IPS-NIHi7 (cell line): ENCODE measurements at regions not wholly inside any gene's neighbourhood (a gene's known extent, or its start where the extent isn't known, plus 50 kb on each side); places are given as distances from the start of the nearest gene placed in this dataset.
"Not testable (repeated sequence)": the region's sequence is repeated elsewhere in the genome, so short reads cannot be mapped to it uniquely, and the experiment has no call there.

Experiments
- DNase-seq: peaks from one replicate; pipeline ENCODE4 v3.0.0; 2012; ENCODE audit warnings: mixed read lengths; ENCODE audit errors: extremely low spot score

DNA sequence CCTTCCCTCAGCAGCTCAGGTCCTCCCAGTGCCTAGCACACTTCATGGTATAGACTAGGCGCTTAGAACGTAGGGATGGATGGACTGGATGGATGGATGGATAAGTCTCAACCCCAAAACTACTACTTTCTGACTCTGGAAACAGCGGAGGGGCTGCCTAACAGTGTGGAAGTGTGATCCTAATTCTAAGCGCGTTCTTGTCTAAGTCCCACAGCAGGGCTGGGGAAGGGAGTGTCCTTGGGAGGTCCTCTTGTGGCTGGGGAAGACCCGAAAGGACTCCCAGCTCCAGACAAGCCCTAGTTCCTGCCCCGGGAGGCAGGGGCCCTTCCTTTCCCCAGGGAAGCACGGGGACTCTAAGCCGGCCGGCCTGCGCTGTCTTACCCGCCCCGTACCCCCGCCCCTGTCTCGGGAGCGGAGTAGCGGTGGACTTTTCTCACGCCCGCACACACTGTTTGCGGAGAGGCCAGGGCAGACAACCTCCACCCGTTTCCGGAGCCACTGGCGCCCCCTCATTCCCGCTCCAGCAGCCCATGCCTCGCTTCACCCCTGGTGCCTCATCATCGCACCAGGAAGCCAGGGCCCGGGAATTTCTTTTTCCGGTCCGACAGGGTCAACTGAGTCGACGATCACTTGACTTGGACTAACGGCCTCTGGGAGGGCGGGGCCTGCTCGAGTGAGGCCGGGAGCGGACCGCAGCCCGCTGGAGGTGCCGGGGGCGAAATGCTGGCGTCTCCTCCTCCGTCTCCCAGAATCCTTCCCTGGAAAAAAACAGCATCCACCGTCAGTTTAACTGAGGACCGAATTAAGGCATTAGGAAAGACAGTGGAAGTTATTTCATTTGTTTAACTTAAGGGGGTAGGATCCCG is 133.3 kb downstream of the TBC1D2B start:
- DNase-seq = peak; percentile 73

DNA sequence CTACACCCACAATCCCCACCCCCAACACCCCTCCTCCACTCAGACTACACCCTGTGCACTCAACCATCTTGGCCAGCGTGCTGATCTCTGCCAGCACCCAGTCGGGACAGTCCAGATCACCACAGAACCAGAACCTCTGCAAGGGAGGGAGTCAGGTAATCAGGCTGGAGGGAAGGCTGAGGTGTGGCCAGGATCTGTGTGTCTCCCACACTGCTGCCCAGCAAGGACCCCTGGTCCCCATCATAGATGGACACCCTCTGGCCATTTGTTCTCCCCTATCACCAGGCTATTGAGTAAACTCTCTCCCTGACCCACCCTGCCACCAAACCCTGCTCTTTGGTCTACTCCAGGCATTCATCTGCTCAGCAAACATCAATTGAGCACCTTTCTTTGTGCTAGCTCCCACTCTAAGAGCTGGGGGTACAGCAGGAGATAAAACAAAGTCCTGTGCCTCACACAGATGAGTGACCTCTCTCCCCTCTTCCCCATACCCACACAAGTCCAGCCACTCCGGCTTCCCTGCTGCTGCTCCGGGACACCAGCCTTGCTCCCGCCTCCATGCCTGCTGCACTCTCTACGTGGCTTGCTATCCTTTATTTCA is 134.8 kb downstream of the TBC1D2B start:
- no peak for DNase-seq

GRCh38 chr15:77941090-77941827 is 136.3 kb downstream of the TBC1D2B start:
- DNase-seq = not testable (repeated sequence)

DNA sequence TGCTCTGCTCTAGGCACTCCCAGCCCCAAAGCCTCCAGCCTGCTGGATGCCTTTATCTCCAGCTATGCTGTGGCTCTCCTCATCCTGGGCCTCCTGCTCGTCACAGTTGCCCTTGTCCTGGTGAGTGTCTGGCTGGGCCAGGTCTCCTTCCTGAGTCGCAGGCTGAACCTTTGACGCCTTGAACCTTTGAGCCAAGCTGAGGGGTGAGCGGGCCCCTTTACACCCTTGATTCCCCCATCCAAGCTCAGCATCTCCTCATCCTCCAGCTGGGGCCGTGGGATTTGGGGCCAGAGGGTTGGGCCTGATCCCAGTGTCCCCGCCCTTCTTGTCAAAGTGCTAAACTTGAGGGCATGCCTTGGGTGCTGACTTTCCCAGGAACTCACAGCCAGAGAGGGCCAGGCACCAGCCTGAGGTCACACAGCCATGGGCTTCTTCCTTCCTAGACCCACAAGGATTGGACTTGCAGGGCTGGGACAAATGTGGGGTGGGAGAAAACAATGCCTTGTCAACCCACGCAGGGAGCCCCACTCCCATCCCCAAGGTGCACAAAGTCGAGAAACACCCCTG is 137.0 kb downstream of the TBC1D2B start:
- no peak for DNase-seq

- DNase-seq = no peak
Observed at GRCh38 chr15:77939851-77940250, 137.7 kb downstream of the TBC1D2B start.

DNA sequence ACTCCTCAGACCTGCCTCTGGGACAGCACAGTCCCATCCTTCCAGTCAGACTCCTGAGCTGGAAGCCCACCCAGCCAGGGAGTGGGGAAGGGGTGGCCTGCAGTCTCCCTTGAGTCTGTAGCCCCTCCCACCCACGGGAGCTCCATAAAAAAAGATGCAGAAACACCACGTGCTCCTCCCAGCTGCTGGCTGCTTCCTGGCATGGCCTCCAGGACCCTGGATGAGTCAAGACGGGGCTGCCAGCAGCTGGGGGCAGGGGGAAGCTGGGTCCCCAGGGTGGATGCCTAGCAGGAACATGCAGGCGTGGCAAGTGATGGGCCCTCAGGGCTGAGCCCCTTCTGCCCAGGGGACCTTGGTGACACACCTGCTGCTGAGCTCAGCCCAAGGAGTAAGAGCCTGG is 138.5 kb downstream of the TBC1D2B start:
- DNase-seq = not testable (repeated sequence)

GRCh38 chr15:77938546-77938945 is 139.0 kb downstream of the TBC1D2B start:
- not testable (repeated sequence) for DNase-seq

- DNase-seq = not testable (repeated sequence)
Observed at GRCh38 chr15:77936567-77936966, 140.9 kb downstream of the TBC1D2B start.

DNA sequence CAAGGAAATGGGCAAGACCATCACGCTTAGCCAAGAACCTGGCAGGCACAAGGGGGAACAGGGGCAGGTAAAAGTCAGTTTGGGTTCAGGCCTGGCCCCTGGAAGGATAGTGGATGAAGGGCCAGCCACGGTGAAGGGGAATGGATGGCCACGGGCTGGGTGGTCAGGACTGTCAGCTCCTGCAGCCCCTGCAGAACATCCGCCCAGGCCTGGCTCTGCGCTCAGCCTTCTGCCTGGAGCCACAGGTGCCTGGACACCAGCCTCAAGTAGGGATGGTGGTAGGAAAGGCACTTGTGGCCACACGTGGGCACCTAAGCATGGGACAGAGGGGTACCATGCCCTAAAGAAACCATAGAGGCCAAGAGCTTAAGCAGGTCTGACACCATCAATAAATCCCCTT is 143.0 kb downstream of the TBC1D2B start:
- not testable (repeated sequence) for DNase-seq

DNA sequence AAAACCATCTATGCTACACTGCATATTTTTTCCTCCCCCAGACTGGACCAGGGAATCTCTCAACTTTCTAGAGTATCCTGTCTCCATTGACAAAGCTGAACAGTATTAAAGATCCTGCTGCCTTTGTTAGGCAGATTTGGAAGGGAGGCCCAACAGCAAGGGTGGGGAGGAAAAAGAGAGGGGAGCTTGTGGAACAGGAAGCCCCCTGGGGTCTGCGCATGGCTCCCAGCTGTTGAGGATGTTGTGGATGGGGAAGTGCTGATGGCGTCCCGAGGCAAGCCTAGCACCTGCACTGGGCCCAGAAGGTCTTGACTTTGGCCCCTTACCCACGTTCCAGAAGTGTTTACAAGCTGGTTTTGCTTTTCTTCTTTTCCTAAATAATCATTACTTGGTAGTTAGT is 146.6 kb downstream of the TBC1D2B start:
- not testable (repeated sequence) for DNase-seq

GRCh38 chr15:77930490-77930889 is 147.0 kb downstream of the TBC1D2B start:
- DNase-seq = not testable (repeated sequence)

GRCh38 chr15:77926789-77927188 is 150.7 kb downstream of the TBC1D2B start:
- DNase-seq = peak; percentile 52

- not testable (repeated sequence) for DNase-seq
Observed at GRCh38 chr15:77926296-77926695, 151.2 kb downstream of the TBC1D2B start.

DNA sequence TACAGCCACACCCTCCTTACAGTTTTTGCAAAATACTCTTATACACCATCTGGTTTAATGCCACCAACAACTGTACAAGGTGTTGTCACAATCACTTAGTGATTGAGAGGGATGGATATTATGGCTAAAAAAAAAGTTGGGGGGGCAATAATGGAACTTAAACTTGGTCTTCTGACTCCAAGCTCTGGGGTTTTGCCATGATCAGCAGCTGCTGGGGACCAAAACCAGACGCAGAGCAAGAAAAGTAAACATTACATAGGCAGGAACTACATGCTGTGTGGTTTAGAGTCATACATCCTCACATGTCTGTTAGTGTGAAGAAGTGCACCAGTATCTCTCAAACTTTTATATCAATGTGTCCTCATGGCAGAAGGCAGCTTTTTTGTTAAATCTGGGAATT is 152.4 kb downstream of the TBC1D2B start:
- not testable (repeated sequence) for DNase-seq

DNA sequence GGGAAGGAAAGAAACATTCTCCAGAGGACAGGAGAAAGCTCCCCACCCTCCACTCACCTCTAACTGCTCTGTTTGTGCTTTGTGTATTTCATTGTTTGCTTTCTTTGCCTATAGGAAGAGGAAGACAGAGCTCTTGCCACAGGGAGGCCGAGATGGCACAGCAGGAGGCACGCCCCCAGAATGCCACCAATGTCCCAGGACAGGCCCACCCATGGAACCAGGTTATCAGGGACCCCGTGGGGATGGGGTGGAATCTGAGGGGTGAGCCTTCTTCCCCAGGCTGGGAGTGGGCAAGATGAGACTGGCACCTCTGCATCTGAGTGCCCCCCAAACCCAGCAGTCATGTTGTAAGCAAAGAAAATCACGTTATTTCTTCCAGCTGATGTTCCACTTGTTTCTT is 155.8 kb downstream of the TBC1D2B start:
- no peak for DNase-seq

- not testable (repeated sequence) for DNase-seq
Observed at GRCh38 chr15:77916966-77917635, 160.4 kb downstream of the TBC1D2B start.

- DNase-seq = not testable (repeated sequence)
Observed at GRCh38 chr15:77915961-77916330, 161.6 kb downstream of the TBC1D2B start.

GRCh38 chr15:77915261-77915960 is 162.1 kb downstream of the TBC1D2B start:
- DNase-seq = no peak

DNA sequence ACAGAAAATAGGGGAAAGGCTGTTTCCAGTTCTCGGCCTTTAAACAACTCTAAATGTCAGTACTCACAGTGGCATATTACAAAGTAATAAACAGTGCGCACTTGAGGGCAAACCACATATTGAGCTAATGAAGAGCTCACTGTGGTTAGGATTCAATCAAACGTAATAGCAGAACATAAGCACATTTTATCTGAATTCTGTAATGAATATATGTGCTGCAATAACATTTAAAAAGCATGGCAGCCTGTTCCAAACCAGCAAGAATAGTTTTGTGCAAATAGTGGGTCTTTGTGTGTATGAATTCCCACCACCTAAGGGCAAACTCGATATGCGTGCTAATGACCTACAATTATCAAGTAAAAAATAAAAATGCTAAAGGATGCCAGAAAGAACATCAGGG is 163.0 kb downstream of the TBC1D2B start:
- DNase-seq = not testable (repeated sequence)

- peak; percentile 61 for DNase-seq
Observed at GRCh38 chr15:77910030-77910911, 167.2 kb downstream of the TBC1D2B start.
